ENCODE measurements at regions not wholly inside any gene's neighbourhood (a gene's known extent, or its start where the extent isn't known, plus 50 kb on each side); places are given as distances from the start of the nearest gene placed in this dataset.

GRCh38 chrX:80354966-80355465, 65.2 kb upstream of the TENT5D start:
- WGBS, 2 donors: 50 to 53% methylated on average over 1 to 4 of the region's 4 CpGs
- Histone ChIP-seq H3K4me1 (no peaks in the 10 kb centered on the region), H3K4me3 (no peak overlapping the region), H3K27ac (no peak overlapping the region), H3K9me3 (no peaks in the 10 kb centered on the region), H3K36me3 (replicated peaks in 1 of 2; ENCODE audit: insufficient read depth in 1 of 2, low read depth in 2 of 2) (no peaks in the 10 kb centered on the region), H3K27me3 (no peaks in the 10 kb centered on the region)
- TF ChIP-seq POLR2A (IDR thresholded peaks at IDR 0.05) (no peak), CTCF (IDR thresholded peaks at IDR 0.05) (no peak)
- intact Hi-C loops (cut with DNase I): no loop called here
- DNase-seq: no peak
- ATAC-seq: no peak
